HepG2 (cell line): ENCODE measurements at regions not wholly inside any gene's neighbourhood (a gene's known extent, or its start where the extent isn't known, plus 50 kb on each side); places are given as distances from the start of the nearest gene placed in this dataset.

ENCODE experiments used
- ATAC-seq: fragments of 200-7000 bp; cut with Tn5 transposase; 3 replicates; pipeline ENCODE4 v1.9.1; 2020; ENCODE audit warnings: mild to moderate bottlenecking, moderate library complexity
- BruUV-seq: library from RNA; stranded (reverse); fragments of 400-500 nt; replicated peaks from 2 replicates; lab custom pipeline; 2021; lab: Mats Ljungman, UMichigan
- CTCF ChIA-PET: fragments of 300-600 bp; formaldehyde crosslinking; extraction: SDS; loops from one replicate; lab custom pipeline; 2021; ENCODE audit warnings: low total read pairs, inconsistent platforms, low intra/inter-chr PET ratio; lab: Yijun Ruan, JAX
- POLR2A ChIA-PET: fragments of 350-600 bp; sonication (Branson Sonifier 250); formaldehyde crosslinking; loops from one replicate; lab custom pipeline; 2020; ENCODE audit warnings: antibody characterized with exemption, inconsistent platforms; lab: Yijun Ruan, JAX
- DNase-seq: peaks from one replicate; pipeline ENCODE4 v3.0.0-alpha.2; 2015; ENCODE audit warnings: low spot score
- FAIRE-seq: peaks from 3 replicates; lab custom pipeline; 2011; peaks lifted over from hg19 to GRCh38; lab: Jason Lieb, UNC
- H2AFZ ChIP-seq: one replicate; pipeline ENCODE4 v1.6.1; 2011; ENCODE audit warnings: low read length, inconsistent platforms
- H3K27ac ChIP-seq: fragments of 300-600 bp; 3 replicates; pipeline ENCODE4 v1.8.0; 2011; ENCODE audit warnings: mixed run types, mild to moderate bottlenecking, mixed read lengths, low read length, inconsistent platforms; ENCODE audit not compliant: insufficient read depth; ENCODE audit errors: extremely low read length
- H3K27me3 ChIP-seq, 2 experiments: fragments of 200-600 bp in 1 of 2; 2 replicates in 1 of 2; 3 replicates in 1 of 2; pipeline versions ENCODE4 v1.6.0 to v1.8.0; 2011; ENCODE audit warnings: low read length in 2 of 2, mild to moderate bottlenecking in 2 of 2, moderate library complexity in 2 of 2, inconsistent platforms in 1 of 2; ENCODE audit not compliant: insufficient read depth in 2 of 2, control insufficient read depth in 1 of 2
- H3K36me3 ChIP-seq, 2 experiments: fragments of 200-600 bp in 1 of 2; replicated peaks in 1 of 2; 2 replicates in 1 of 2; 3 replicates in 1 of 2; pipeline versions ENCODE4 v1.5.1 to v1.8.0; 2011; ENCODE audit warnings: low read length in 2 of 2, inconsistent platforms in 1 of 2; ENCODE audit not compliant: insufficient read depth in 2 of 2, control insufficient read depth in 1 of 2
- H3K4me1 ChIP-seq: 2 replicates; pipeline ENCODE4 v1.5.1; 2012; ENCODE audit warnings: low read length, inconsistent platforms; ENCODE audit not compliant: insufficient read depth
- H3K4me2 ChIP-seq: 2 replicates; pipeline ENCODE4 v1.6.0; 2011; ENCODE audit warnings: low read depth, low read length, inconsistent platforms
- H3K4me3 ChIP-seq, 3 experiments: fragments of 200-600 bp in 1 of 3; sonication (generic), shearing (Covaris generic) in 1 of 3; replicated peaks in 1 of 3; 2 replicates each; pipeline ENCODE4 v1.5.1; 2011 to 2016; ENCODE audit warnings: low read length in 3 of 3, inconsistent platforms in 2 of 3, low read depth in 2 of 3, mild to moderate bottlenecking in 2 of 3, control low read depth in 1 of 3, mixed read lengths in 1 of 3; ENCODE audit not compliant: insufficient read depth in 1 of 3
- H3K79me2 ChIP-seq: one replicate; pipeline ENCODE4 v1.6.1; 2011; ENCODE audit warnings: low read length, inconsistent platforms; ENCODE audit not compliant: insufficient read depth
- H3K9ac ChIP-seq: 2 replicates; pipeline ENCODE4 v1.6.0; 2011; ENCODE audit warnings: mild to moderate bottlenecking, low read depth, low read length, inconsistent platforms; ENCODE audit not compliant: insufficient read depth
- H3K9me3 ChIP-seq: 2 replicates; pipeline ENCODE4 v1.5.1; 2012; ENCODE audit warnings: mild to moderate bottlenecking, low read length
- H4K20me1 ChIP-seq: 2 replicates; pipeline ENCODE4 v1.6.0; 2011; ENCODE audit warnings: inconsistent platforms, mild to moderate bottlenecking, low read length, moderate library complexity; ENCODE audit not compliant: insufficient read depth
- ARID3A ChIP-seq: IDR thresholded peaks from 2 replicates; pipeline ENCODE4 v1.6.1; 2012; ENCODE audit warnings: low read depth, low read length, improper control_type of control experiment
- ELF3 ChIP-seq: IDR thresholded peaks from 2 replicates; pipeline ENCODE4 v1.6.1; 2016; ENCODE audit warnings: missing genetic modification reagents, missing compliant biosample characterization
- EP300 ChIP-seq, 3 experiments: sonication (generic) in 1 of 3; formaldehyde crosslinking in 1 of 3; IDR thresholded peaks; 2 replicates each; pipeline versions ENCODE4 v1.5.1 to v1.6.1; 2011 to 2020; ENCODE audit warnings: low read depth in 2 of 3, low read length in 2 of 3, borderline replicate concordance in 1 of 3, improper control_type of control experiment in 1 of 3, mild to moderate bottlenecking in 1 of 3, missing genetic modification reagents in 1 of 3, moderate library complexity in 1 of 3
- NFAT5 ChIP-seq: sonication (generic); formaldehyde crosslinking; IDR thresholded peaks from 2 replicates; pipeline ENCODE4 v1.4.0; 2020; ENCODE audit warnings: missing genetic modification reagents
- NONO ChIP-seq, 2 experiments: fragments of 450-650 bp in 1 of 2; sonication (generic) in 1 of 2; formaldehyde crosslinking in 1 of 2; IDR thresholded peaks in 1 of 2; conservative IDR thresholded peaks in 1 of 2; 2 replicates each; pipeline versions ENCODE4 v1.6.1 to v1.8.0; 2017 to 2022; ENCODE audit warnings: mild to moderate bottlenecking in 1 of 2, missing genetic modification reagents in 1 of 2, moderate library complexity in 1 of 2
- RCOR2 ChIP-seq: IDR thresholded peaks from 2 replicates; pipeline ENCODE4 v1.6.1; 2016; ENCODE audit warnings: missing biosample characterization, missing genetic modification reagents
- SYNCRIP ChIP-seq: fragments of 200-400 bp; formaldehyde crosslinking; IDR thresholded peaks from 2 replicates; pipeline ENCODE4 v1.6.1; 2018; ENCODE audit warnings: mild to moderate bottlenecking, low read depth, low read length; ENCODE audit not compliant: insufficient read depth
- ZFAT ChIP-seq: sonication (generic); formaldehyde crosslinking; conservative IDR thresholded peaks from 2 replicates; pipeline ENCODE4 v1.8.1; 2023; ENCODE audit warnings: missing genetic modification reagents, inconsistent platforms
- ZNF280B ChIP-seq: sonication (generic); formaldehyde crosslinking; IDR thresholded peaks from 2 replicates; pipeline ENCODE4 v1.5.0; 2020; ENCODE audit warnings: missing genetic modification reagents, mild to moderate bottlenecking, borderline replicate concordance
- ZNF644 ChIP-seq: IDR thresholded peaks from 2 replicates; pipeline ENCODE4 v1.6.1; 2016; ENCODE audit warnings: low read depth
- WGBS: methylation state at CpG from one replicate; pipeline ENCODE4 v1.1.6; 2017; ENCODE audit warnings: low lambda C conversion rate; 5-methylcytosine and 5-hydroxymethylcytosine counted together
- in situ Hi-C: cut with HindIII; loops from 2 replicates; pipeline ENCODE4 v1.10.0; 2017; ENCODE audit warnings: low pct_unique_long_range_greater_than_20kb; ENCODE audit not compliant: extremely low pct_ligation_motif_present
- intact Hi-C: fragments of 100-400 bp; cut with micrococcal nuclease; formaldehyde crosslinking; loops from one replicate; pipeline ENCODE4 v1.10.0; 2022; ENCODE audit not compliant: unreplicated experiment

- no peak overlapping the region for H3K4me2 ChIP-seq
- ChIA-PET POLR2A (no interaction called here), CTCF (no interaction called here)
- ATAC-seq (no peak), FAIRE-seq (no peak), DNase-seq (no peak)
- no peaks in the 10 kb centered on the region for H4K20me1 ChIP-seq
- no peaks in the 10 kb centered on the region for H3K79me2 ChIP-seq
- in situ Hi-C loops (no loop called here), intact Hi-C loops (no loop called here)
- H3K9me3 ChIP-seq: peaks cover 10% of the 10 kb centered on the region
- no peak overlapping the region for H3K9ac ChIP-seq
- H3K4me3 ChIP-seq: no peak overlapping the region
- H3K4me1 ChIP-seq: no peaks in the 10 kb centered on the region
- BruUV-seq: no TSS peak
- 0% methylated on average over 4 of the region's 4 CpGs for WGBS
- H2AFZ ChIP-seq: no peak overlapping the region
- no peaks in the 10 kb centered on the region; a peak in 1 of 5 replicates for H3K27me3 ChIP-seq
- no peaks in the 10 kb centered on the region for H3K36me3 ChIP-seq
- H3K27ac ChIP-seq: no peak overlapping the region
- TF ChIP-seq ZFAT (CRISPR knock-in tag): no peak
- TF ChIP-seq ZNF644 (CRISPR knock-in tag): no peak
- TF ChIP-seq ELF3 (CRISPR knock-in tag): no peak
- no peak for TF ChIP-seq RCOR2 (CRISPR knock-in tag)
- TF ChIP-seq EP300 (IDR thresholded peaks at IDR 0.05; ENCODE audit: low read depth in 2 of 2, low read length in 2 of 2): no peak
- TF ChIP-seq EP300 (CRISPR knock-in tag; IDR thresholded peaks at IDR 0.05; ENCODE audit: borderline replicate concordance): no peak
- no peak for TF ChIP-seq SYNCRIP
- no peak for TF ChIP-seq NONO (IDR thresholded peaks at IDR 0.05)
- no peak for TF ChIP-seq NONO (CRISPR knock-in tag; conservative IDR thresholded peaks at IDR 0.05)
- TF ChIP-seq NFAT5: no peak
- no peak for TF ChIP-seq ARID3A
- no peak for TF ChIP-seq ZNF280B
Observed at GRCh38 chr10:47156873-47157272, 143.1 kb upstream of the GDF10 start.
